ENCODE measurements at regions not wholly inside any gene's neighbourhood (a gene's known extent, or its start where the extent isn't known, plus 50 kb on each side); places are given as distances from the start of the nearest gene placed in this dataset.

DNA sequence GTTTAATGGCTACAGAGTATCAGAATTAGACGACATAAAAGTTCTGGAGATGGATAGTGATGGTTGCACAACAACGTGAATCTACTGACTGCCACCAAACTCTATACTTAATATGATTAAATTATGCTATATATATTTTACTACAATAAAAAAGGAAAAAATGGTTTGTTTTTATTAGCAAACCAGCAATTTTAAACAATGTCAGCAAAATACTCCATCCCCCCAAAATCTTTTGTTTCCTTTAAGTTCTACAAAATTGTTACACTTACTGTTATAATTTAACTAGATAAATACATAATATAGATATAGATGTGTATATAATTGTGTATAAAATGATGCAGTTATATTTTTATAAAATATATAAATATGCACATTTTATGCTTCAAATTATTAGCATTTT lies 710.8 kb upstream of the UBE2E2 start:
- Mint-ChIP-seq H3K4me3 (no peak overlapping the region), H3K27me3 (ENCODE audit: low read depth) (peaks cover 84% of the 10 kb centered on the region), H3K36me3 (no peaks in the 10 kb centered on the region), H3K27ac (no peak overlapping the region), H3K9me3 (no peaks in the 10 kb centered on the region), H3K4me1 (peaks cover 13% of the 10 kb centered on the region)
- DNase-seq (ENCODE audit: low spot score): no peak
- POLR2A ChIA-PET: no interaction called here
- CTCF ChIA-PET: no interaction called here
- TF ChIP-seq FOXJ3 (CRISPR knock-in tag; IDR thresholded peaks at IDR 0.05; ENCODE audit: borderline replicate concordance) (no peak), GABPB1 (CRISPR knock-in tag; IDR thresholded peaks at IDR 0.05) (no peak), SP1 (CRISPR knock-in tag; conservative IDR thresholded peaks at IDR 0.05) (no peak), CREB1 (CRISPR knock-in tag; IDR thresholded peaks at IDR 0.05) (no peak), GRHL2 (CRISPR knock-in tag; IDR thresholded peaks at IDR 0.05; ENCODE audit: insufficient replicate concordance, severe bottlenecking) (no peak), ZNF423 (CRISPR knock-in tag; IDR thresholded peaks at IDR 0.05) (no peak), ESRRA (CRISPR knock-in tag; IDR thresholded peaks at IDR 0.05; ENCODE audit: borderline replicate concordance) (no peak)
- TF ChIP-seq, protein P1, sequence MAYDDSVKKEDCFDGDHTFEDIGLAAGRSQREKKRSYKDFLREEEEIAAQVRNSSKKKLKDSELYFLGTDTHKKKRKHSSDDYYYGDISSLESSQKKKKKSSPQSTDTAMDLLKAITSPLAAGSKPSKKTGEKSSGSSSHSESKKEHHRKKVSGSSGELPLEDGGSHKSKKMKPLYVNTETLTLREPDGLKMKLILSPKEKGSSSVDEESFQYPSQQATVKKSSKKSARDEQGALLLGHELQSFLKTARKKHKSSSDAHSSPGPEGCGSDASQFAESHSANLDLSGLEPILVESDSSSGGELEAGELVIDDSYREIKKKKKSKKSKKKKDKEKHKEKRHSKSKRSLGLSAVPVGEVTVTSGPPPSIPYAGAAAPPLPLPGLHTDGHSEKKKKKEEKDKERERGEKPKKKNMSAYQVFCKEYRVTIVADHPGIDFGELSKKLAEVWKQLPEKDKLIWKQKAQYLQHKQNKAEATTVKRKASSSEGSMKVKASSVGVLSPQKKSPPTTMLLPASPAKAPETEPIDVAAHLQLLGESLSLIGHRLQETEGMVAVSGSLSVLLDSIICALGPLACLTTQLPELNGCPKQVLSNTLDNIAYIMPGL (CRISPR knock-in tag; IDR thresholded peaks at IDR 0.05): no peak
- TF ChIP-seq, protein P2, sequence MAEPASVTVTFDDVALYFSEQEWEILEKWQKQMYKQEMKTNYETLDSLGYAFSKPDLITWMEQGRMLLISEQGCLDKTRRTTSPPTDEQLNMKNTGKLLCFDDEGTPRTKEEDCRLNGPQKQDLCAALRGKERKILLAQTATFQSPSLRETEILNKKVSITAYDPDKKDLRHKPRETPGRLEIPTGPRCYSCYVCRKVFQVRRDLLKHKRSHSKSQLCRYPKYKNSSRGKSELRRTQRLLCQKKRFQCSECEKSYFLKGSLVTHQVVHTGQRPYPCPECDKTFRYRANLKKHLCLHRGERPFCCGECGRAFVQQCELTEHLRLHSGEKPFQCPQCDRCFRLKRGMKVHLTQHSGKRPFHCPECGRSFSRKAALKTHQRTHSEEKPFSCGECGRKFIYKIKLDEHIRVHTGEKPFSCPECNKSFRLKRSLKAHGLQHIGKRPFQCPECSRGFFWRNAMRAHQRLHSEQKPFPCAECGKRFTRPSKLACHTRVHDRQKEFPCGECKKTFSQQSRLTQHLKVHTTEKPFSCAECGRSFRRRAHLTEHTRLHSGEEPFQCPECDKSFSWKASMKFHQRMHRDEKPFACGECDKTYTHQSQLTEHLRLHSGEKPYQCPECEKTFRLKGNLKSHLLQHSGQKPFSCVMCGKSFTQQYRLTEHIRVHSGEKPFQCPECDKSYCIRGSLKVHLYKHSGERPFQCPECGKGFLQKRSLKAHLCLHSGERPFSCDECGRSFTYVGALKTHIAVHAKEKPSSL (CRISPR knock-in tag; conservative IDR thresholded peaks at IDR 0.05): no peak
- TF ChIP-seq, protein P3, sequence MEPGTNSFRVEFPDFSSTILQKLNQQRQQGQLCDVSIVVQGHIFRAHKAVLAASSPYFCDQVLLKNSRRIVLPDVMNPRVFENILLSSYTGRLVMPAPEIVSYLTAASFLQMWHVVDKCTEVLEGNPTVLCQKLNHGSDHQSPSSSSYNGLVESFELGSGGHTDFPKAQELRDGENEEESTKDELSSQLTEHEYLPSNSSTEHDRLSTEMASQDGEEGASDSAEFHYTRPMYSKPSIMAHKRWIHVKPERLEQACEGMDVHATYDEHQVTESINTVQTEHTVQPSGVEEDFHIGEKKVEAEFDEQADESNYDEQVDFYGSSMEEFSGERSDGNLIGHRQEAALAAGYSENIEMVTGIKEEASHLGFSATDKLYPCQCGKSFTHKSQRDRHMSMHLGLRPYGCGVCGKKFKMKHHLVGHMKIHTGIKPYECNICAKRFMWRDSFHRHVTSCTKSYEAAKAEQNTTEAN (CRISPR knock-in tag; IDR thresholded peaks at IDR 0.05): no peak
- no peak for ATAC-seq

DNA sequence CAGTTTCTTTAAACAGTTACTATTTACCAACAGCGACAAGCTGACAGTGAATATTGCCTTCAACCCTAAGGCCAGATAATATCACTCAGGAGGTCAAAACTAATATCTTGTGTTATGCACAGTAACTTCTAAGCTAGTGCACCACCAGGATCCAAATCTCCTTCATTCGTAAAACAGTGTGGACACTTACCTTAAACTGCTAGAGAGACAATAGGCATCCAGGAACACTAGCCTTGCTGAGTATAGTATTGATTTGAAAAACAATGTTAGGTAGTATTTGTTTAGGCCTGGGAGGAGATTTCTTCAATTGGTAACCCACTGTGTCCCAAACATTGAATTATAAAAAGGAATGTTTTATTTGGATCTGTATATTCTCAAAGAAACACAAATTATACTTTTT lies 707.9 kb upstream of the UBE2E2 start:
- TF ChIP-seq SMAD3 (CRISPR knock-in tag; IDR thresholded peaks at IDR 0.05; ENCODE audit: borderline replicate concordance) (no peak), FOXK1 (CRISPR knock-in tag; IDR thresholded peaks at IDR 0.05) (peak; percentile 27; the same call in 1 of the 2 replicates)
- H3K4me1 Mint-ChIP-seq: peaks cover 13% of the 10 kb centered on the region
- ChIA-PET POLR2A (no interaction called here), CTCF (no interaction called here)
- no peak overlapping the region for H3K4me3 Mint-ChIP-seq
- peaks cover 94% of the 10 kb centered on the region for H3K27me3 Mint-ChIP-seq (ENCODE audit: low read depth)
- peak; percentile 95 for ATAC-seq
- no peak overlapping the region for H3K27ac Mint-ChIP-seq
- no peaks in the 10 kb centered on the region for H3K36me3 Mint-ChIP-seq
- no peaks in the 10 kb centered on the region for H3K9me3 Mint-ChIP-seq
- DNase-seq (ENCODE audit: low spot score): no peak

DNA sequence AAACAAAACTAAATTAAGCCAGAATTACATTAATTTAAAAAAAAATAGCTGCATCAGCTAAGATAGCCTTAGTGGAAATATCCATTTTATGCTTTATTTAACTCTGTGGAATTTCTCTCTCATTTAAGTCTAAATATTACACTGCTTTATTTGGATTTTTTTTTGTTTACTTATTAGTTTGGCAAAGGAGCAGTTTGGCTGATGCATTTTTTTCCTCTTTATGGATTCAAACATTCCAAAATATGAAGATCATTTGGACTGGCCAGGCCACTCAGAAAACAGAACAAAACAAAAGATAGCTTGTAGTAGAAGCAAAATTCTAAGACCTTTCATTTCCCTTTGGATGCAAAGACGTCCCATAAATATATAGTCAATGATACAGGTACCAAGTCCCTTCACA lies 707.3 kb upstream of the UBE2E2 start:
- ChIA-PET CTCF (no interaction called here), POLR2A (no interaction called here)
- H3K27me3 Mint-ChIP-seq (ENCODE audit: low read depth): peaks cover 90% of the 10 kb centered on the region
- DNase-seq (ENCODE audit: low spot score) (no peak), ATAC-seq (no peak)
- peaks cover 13% of the 10 kb centered on the region for H3K4me1 Mint-ChIP-seq
- no peaks in the 10 kb centered on the region for H3K9me3 Mint-ChIP-seq
- H3K27ac Mint-ChIP-seq: no peak overlapping the region
- H3K36me3 Mint-ChIP-seq: no peaks in the 10 kb centered on the region
- no peak overlapping the region for H3K4me3 Mint-ChIP-seq
- TF ChIP-seq, protein P3 (CRISPR knock-in tag; IDR thresholded peaks at IDR 0.05): no peak
- TF ChIP-seq, protein P4, sequence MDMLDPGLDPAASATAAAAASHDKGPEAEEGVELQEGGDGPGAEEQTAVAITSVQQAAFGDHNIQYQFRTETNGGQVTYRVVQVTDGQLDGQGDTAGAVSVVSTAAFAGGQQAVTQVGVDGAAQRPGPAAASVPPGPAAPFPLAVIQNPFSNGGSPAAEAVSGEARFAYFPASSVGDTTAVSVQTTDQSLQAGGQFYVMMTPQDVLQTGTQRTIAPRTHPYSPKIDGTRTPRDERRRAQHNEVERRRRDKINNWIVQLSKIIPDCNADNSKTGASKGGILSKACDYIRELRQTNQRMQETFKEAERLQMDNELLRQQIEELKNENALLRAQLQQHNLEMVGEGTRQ (CRISPR knock-in tag; IDR thresholded peaks at IDR 0.05): no peak
- TF ChIP-seq CREM (CRISPR knock-in tag; IDR thresholded peaks at IDR 0.05) (no peak), OVOL2 (CRISPR knock-in tag; IDR thresholded peaks at IDR 0.05; ENCODE audit: borderline replicate concordance) (no peak), GTF2I (CRISPR knock-in tag; conservative IDR thresholded peaks at IDR 0.05) (no peak), ETV6 (CRISPR knock-in tag; IDR thresholded peaks at IDR 0.05) (no peak), ELF4 (CRISPR knock-in tag; IDR thresholded peaks at IDR 0.05; ENCODE audit: low read depth) (no peak)
- TF ChIP-seq, protein P5, sequence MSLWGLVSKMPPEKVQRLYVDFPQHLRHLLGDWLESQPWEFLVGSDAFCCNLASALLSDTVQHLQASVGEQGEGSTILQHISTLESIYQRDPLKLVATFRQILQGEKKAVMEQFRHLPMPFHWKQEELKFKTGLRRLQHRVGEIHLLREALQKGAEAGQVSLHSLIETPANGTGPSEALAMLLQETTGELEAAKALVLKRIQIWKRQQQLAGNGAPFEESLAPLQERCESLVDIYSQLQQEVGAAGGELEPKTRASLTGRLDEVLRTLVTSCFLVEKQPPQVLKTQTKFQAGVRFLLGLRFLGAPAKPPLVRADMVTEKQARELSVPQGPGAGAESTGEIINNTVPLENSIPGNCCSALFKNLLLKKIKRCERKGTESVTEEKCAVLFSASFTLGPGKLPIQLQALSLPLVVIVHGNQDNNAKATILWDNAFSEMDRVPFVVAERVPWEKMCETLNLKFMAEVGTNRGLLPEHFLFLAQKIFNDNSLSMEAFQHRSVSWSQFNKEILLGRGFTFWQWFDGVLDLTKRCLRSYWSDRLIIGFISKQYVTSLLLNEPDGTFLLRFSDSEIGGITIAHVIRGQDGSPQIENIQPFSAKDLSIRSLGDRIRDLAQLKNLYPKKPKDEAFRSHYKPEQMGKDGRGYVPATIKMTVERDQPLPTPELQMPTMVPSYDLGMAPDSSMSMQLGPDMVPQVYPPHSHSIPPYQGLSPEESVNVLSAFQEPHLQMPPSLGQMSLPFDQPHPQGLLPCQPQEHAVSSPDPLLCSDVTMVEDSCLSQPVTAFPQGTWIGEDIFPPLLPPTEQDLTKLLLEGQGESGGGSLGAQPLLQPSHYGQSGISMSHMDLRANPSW (CRISPR knock-in tag; conservative IDR thresholded peaks at IDR 0.05; ENCODE audit: low read depth): no peak
- TF ChIP-seq, protein P6, sequence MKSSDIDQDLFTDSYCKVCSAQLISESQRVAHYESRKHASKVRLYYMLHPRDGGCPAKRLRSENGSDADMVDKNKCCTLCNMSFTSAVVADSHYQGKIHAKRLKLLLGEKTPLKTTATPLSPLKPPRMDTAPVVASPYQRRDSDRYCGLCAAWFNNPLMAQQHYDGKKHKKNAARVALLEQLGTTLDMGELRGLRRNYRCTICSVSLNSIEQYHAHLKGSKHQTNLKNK (CRISPR knock-in tag; IDR thresholded peaks at IDR 0.05): no peak

All from WTC11 (cell line).